HG02840 (cell line): ENCODE measurements at regions not wholly inside any gene's neighbourhood (a gene's known extent, or its start where the extent isn't known, plus 50 kb on each side); places are given as distances from the start of the nearest gene placed in this dataset.
"Not testable (repeated sequence)": the region's sequence is repeated elsewhere in the genome, so short reads cannot be mapped to it uniquely, and the experiment has no call there.

ENCODE experiments used
- ATAC-seq: cut with Tn5 transposase; IDR thresholded peaks from one replicate; pipeline ENCODE4 v1.9.1; 2021; ENCODE audit warnings: mild to moderate bottlenecking, moderate library complexity, moderate number of reproducible peaks; ENCODE audit not compliant: unreplicated experiment, low FRiP score

DNA sequence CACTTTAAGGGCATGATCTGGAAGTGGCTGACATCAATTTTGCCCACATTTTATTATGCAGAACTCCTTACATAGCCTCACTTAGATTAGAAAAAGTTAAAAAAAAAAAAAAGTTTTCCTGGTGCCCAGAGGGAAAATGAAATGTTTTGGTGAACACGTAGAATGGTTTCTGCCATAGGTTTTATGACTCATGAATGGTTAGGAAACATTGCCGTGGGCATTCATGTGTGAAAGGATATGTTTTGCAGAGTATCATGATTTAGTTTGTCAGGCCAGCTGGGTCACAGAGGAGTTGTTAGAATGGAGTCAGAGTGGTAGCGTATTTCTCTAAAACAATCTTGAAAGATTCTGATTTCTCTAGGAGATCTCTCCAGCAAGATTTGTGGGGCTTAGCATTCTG lies 133.8 kb downstream of the MRPL57 start:
- no peak for ATAC-seq

DNA sequence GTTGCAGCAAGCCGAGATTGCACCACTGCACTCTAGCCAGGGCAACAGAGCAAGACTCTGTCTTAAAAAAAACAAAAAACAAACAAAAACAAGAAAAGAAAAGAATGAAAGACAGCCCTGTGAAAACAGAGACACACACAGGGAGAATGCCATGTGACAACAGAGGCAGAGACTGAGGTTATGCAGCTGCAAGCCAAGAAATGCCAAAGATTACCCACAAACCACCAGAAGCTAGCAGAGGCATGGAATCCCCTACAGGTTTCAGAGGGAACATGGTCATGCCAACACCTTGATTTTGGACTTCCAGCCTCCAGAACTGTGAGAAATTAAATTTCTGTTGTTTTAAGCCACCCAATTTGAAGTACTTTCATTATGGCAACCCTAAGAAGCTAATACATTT lies 138.5 kb downstream of the MRPL57 start:
- not testable (repeated sequence) for ATAC-seq

DNA sequence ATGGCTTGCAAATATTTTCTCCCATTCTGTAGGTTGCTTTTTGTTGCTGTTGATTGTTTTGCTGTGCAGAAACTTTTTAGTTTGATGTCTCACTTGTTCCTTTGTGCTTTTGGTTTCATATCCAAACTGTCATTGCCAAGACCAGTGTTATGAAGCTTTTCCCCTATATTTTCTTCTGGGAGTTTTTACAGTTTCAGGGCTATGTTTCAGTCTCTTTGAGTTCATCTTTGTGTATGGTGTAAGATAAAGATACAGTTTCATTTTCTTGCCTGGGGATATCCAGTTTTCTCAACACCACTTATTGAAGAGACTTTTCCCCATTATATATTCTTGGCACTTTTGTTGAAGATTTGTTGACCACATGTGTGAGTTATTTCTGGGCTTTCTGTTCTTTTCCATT lies 139.9 kb downstream of the MRPL57 start:
- no peak for ATAC-seq

DNA sequence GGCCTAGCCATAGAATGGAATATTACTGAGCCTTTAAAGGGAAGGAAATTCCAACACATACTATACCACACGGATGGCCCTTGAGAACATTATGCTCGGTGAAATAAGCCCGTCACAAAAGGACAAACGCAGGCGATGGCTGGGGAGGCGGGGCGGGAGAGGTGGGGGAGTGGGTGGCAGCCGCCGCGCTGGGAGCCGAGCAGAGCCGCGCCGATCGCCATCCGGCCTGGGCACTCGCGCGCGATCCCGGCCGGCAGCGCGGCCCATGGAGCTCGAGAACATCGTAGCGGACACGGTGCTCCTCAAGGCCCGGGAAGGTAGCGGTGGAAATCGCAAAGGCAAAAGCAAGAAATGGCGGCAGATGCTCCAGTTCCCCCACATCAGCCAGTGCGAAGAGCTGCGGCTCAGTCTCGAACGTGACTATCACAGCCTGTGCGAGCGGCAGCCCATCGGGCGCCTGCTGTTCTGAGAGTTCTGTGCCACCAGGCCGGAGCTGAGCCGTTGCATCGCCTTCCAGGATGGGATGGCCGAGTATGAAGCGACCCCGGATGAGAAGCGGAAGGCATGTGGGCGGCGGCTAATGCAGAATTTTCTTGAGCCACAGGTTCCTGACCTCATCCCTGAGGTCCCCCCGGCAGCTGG lies 140.1 kb downstream of the ZDHHC20 start:
- no peak for ATAC-seq

DNA sequence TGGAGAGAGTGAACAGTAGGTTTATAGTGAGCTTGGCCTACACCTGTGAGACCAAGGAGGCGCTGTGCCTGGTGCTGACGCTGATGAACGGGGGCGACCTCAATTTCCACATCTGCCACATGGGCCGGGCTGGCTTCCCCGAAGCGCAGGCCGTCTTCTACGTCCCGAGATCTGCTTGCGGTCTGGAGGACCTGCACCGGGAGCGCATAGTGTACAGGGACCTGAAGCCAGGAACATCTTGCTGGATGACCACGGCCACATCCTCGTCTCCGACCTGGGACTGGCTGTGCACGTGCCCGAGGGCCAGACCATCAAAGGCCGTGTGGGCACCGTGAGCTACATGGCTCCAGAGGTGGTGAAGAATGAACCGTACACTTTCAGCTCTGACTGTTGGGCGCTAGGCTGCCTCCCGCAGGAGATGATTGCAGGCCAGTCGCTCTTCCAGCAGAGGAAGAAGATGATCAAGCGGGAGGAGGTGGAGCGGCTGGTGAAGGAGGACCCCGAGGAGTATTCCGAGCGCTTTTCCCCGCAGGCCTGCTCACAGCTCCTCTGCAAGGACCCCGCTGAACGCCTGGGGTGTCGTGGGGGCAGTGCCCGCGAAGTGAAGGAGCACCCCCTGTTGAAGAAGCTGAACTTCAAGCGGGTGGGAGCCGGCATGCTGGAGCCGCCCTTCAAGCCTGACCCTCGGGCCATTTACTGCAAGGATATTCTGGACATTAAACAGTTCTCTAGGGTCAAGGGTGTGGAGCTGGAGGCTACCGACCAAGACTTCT lies 139.0 kb downstream of the ZDHHC20 start:
- ATAC-seq: no peak

DNA sequence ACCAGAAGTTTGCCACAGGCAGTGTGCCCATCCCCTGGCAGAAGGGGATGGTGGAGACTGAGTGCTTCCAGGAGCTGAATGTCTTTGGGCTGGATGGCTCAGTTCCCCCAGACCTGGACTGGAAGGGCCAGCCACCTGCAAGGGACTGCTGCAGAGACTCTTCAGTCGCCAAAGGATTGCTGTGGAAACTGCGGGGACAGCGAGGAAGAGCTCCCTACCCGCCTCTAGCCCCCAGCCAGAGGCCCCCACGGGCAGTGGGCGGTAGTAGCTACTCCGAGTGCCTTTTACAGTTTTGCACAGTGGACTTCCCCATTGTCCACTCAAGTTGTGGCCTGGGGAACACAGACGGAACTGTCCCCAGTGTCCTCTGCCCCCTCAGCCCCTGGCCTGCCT lies 138.5 kb downstream of the ZDHHC20 start:
- no peak for ATAC-seq

DNA sequence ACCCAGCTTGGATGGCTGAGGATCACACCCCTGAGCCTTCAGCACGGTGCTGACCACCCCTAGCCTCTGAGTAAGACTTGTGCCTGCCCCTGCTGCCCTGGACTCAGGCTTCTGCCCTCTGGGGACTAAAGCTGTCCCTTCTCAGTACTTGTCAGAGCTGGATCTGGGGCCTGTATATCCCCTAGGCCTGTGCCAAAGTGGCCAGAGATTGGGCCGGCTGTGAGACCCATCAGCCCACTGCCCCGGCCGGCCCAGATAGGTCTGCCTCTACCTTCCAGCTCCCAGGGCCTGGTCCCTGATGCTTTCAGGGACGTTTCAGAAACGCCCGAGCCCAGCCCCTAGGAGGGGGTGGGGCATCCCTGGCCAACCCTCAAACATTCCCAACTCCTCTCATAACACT lies 137.8 kb downstream of the ZDHHC20 start:
- ATAC-seq: no peak

DNA sequence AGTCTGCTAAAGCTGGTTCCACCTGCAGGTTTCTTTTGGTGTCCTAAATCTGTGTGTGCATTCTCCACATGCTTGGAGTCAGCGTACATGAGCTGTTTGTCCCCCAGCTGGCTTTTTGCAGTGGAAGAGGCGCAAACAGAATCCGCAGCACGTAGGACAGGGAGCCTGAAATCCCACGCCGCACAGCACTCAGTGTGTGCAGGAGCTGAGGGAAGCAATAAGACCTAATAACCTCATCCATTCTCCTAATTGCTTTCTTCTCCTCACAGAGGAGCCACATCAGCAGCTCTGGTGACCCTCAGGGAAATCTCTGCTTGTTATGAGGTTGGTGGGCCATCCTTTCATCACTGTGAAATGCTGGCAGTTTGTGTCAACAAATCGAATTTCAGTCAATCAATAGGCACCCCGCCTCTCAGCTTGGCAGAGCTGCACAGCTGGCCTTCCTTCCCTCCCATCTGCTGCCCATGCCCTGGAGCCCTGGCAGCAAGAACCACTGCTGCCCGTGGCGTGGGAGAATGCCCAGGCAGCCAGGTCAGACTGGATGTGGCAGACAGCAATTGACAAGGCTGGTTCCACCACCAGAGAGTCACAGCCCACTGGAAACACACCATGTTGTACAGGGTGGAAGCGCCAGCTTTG lies 136.7 kb downstream of the ZDHHC20 start:
- ATAC-seq: no peak
